Mesodermal cell (in vitro differentiated cells): ENCODE measurements at regions not wholly inside any gene's neighbourhood (a gene's known extent, or its start where the extent isn't known, plus 50 kb on each side); places are given as distances from the start of the nearest gene placed in this dataset.

Experiments
- H3K27ac ChIP-seq: 2 replicates; pipeline ENCODE4 v1.7.0; 2013; ENCODE audit warnings: mild to moderate bottlenecking, low read depth, low read length, moderate library complexity; ENCODE audit not compliant: severe bottlenecking
- H3K36me3 ChIP-seq: 2 replicates; pipeline ENCODE4 v1.7.1; 2013; ENCODE audit warnings: mild to moderate bottlenecking, low read length, moderate library complexity; ENCODE audit not compliant: control insufficient read depth, insufficient read depth
- H3K4me1 ChIP-seq: one replicate; pipeline ENCODE4 v1.7.1; 2013; ENCODE audit warnings: mild to moderate bottlenecking, low read length; ENCODE audit not compliant: insufficient read depth, control insufficient read depth, poor library complexity, severe bottlenecking
- H3K4me3 ChIP-seq: 2 replicates; pipeline ENCODE4 v1.7.0; 2013; ENCODE audit warnings: low read length, control low read depth, mild to moderate bottlenecking; ENCODE audit not compliant: insufficient read depth, poor library complexity, severe bottlenecking; ENCODE audit errors: extremely low read depth
- H3K9me3 ChIP-seq: 2 replicates; pipeline ENCODE4 v1.7.1; 2013; ENCODE audit warnings: mild to moderate bottlenecking, low read length, moderate library complexity; ENCODE audit not compliant: control insufficient read depth
- WGBS, 2 experiments: methylation state at CpG; one replicate each; pipeline ENCODE4 v1.1.5; 2013; ENCODE audit warnings: missing lambda C conversion rate in 2 of 2; ENCODE audit not compliant: insufficient coverage in 2 of 2; 5-methylcytosine and 5-hydroxymethylcytosine counted together

DNA sequence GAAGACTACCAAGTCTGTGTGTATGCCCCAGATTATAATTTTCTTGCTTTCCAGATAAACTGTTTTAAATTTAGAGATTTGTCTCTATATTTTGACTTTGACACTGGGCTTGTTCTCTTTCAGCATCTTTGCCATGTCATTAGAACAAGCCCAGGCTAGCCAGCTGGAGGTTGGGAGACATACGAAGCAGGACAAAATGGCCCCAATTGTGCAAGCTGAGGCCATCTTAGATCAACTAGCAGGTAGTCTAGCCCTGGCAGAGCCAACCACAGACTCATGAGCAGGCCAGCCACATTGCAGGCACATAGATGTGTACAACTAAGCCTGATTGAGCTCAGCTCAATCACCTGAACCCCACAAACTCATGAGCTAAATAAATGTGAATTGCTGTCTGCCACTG is 321.4 kb downstream of the ATP23 start:
- Histone ChIP-seq H3K9me3 (no peaks in the 10 kb centered on the region), H3K27ac (no peak overlapping the region), H3K36me3 (no peaks in the 10 kb centered on the region), H3K4me3 (no peak overlapping the region), H3K4me1 (no peaks in the 10 kb centered on the region)
- 100% methylated on average over 1 of the region's 1 CpG; no CpG with 5 or more reads in 1 of the 2 experiments for WGBS, 2 experiments

DNA sequence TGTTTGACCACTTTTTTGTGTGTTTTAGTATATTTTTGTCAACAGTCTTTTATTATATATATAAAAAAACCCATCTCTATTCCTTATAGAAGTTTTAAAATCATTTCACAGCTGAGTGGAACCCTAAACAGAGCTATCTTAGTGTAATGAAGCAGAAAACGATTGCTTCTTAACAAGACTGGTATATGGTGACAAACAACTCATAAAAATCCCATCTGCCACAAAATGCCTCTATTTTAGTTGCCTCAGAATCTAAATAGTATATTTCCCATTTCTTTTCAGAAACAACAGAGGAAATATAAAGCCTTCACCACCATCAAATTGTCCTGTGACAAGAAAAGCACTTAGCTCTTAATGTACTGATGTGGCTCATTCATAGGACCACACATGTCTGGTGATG is 322.4 kb downstream of the ATP23 start:
- Histone ChIP-seq H3K4me3 (no peak overlapping the region), H3K9me3 (no peaks in the 10 kb centered on the region), H3K4me1 (no peaks in the 10 kb centered on the region), H3K27ac (no peak overlapping the region), H3K36me3 (no peaks in the 10 kb centered on the region)
- 100% methylated on average over 1 of the region's 1 CpG; no CpG with 5 or more reads in 1 of the 2 experiments for WGBS, 2 experiments

DNA sequence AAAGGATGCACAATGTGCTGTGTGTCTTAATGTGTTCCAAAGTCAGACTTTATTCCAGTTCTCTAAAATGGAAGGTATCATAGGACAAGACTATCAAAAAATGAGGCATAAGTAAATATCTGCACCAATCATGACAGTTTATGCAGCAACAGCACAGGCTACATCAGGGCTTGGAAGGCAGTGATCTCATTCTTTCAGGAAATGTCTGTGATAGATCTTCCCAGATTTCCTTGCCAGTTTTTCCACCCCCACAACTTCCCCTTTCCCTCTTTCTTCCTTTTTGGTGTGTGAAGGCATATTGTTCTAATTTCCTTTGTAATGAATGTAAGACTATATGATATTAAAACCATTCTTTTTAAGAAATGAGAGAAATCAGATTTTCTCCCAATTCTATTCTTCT is 326.7 kb downstream of the ATP23 start:
- H3K9me3 ChIP-seq: no peaks in the 10 kb centered on the region
- no peaks in the 10 kb centered on the region for H3K4me1 ChIP-seq

GRCh38 chr12:58269476-58269875 is 328.1 kb downstream of the ATP23 start:
- WGBS, 2 experiments: 75 to 95% methylated on average over 1 to 2 of the region's 2 CpGs
- no peak overlapping the region for H3K4me3 ChIP-seq
- no peaks in the 10 kb centered on the region for H3K36me3 ChIP-seq
- no peak overlapping the region for H3K27ac ChIP-seq
- no peaks in the 10 kb centered on the region for H3K9me3 ChIP-seq
- H3K4me1 ChIP-seq: no peaks in the 10 kb centered on the region

More for the DNA sequence above, 326.7 kb downstream of the ATP23 start:
- Histone ChIP-seq H3K36me3 (no peaks in the 10 kb centered on the region), H3K4me3 (no peak overlapping the region), H3K27ac (no peak overlapping the region)

DNA sequence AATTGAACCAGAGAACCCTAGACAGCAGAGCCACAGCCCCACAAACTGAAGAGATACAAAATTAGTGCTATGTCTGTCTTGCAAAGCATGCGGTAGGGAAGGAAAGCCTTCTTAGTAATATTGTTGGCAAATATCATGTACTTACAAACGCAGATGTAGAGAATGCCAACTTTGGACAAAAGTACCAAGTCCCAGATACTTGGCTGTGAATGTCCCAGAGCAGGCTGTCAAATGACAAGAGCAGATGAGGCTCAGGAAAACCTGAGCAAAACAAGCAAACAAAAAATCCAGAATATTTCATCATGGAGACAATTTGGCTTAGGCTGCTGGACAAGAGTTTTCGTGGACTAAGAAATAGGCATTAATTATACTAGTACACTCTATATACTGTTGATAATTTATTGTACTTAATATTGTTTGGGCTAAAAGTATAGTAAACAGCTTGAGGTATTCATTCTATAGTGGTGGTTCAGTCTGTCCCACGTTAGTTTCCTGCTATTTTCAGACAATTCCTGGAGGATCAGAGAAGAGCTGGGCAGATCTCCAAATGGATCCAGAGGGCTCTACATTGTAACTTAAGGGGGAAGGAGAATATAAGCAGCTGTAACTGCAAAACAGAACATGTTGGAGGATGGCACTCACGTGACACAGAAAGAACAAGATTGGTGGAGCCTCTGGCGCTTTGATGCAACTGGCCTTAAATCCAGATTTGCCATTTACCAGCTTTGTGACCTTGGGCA is 329.8 kb downstream of the ATP23 start:
- H3K36me3 ChIP-seq: no peaks in the 10 kb centered on the region
- H3K9me3 ChIP-seq: peaks cover 2% of the 10 kb centered on the region
- no peak overlapping the region for H3K27ac ChIP-seq
- WGBS, 2 experiments: 81 to 89% methylated on average over 3 to 5 of the region's 6 CpGs
- no peaks in the 10 kb centered on the region for H3K4me1 ChIP-seq
- H3K4me3 ChIP-seq: no peak overlapping the region

GRCh38 chr12:58272461-58272860 is 331.1 kb downstream of the ATP23 start:
- no peaks in the 10 kb centered on the region for H3K36me3 ChIP-seq
- H3K27ac ChIP-seq: no peak overlapping the region
- peaks cover 11% of the 10 kb centered on the region for H3K9me3 ChIP-seq
- H3K4me3 ChIP-seq: no peak overlapping the region
- H3K4me1 ChIP-seq: no peaks in the 10 kb centered on the region
- 85 to 90% methylated on average over 1 to 2 of the region's 3 CpGs for WGBS, 2 experiments

DNA sequence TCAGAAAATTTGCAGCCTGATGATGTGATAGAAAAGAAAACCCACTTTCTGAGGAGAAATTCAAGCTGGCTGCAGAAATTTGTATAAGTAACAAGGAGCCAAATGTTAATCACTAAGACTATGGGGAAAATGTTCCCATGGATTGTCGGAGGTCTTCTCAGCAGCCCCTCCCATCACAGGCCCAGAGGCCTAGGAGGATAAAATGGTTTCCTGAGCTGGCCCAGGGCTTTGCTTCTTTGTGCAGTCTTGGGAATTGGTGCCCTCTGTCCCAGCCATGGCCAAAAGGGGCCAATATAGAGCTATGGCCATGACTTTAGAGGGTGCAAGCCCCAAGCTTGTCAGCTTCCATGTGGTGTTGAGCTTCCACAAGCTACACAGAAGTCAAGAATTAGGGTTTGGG is 335.9 kb downstream of the ATP23 start:
- no peak overlapping the region for H3K4me3 ChIP-seq
- H3K9me3 ChIP-seq: peaks cover 28% of the 10 kb centered on the region
- no peaks in the 10 kb centered on the region for H3K4me1 ChIP-seq
- no peaks in the 10 kb centered on the region for H3K36me3 ChIP-seq
- 83% methylated on average over 1 of the region's 1 CpG; no CpG with 5 or more reads in 1 of the 2 experiments for WGBS, 2 experiments
- no peak overlapping the region for H3K27ac ChIP-seq

GRCh38 chr12:58283553-58283952 is 342.2 kb downstream of the ATP23 start:
- Histone ChIP-seq H3K4me3 (no peak overlapping the region), H3K36me3 (no peaks in the 10 kb centered on the region), H3K9me3 (peaks cover 7% of the 10 kb centered on the region), H3K4me1 (peaks cover 6% of the 10 kb centered on the region), H3K27ac (no peak overlapping the region)
- WGBS, 2 experiments: 86 to 100% methylated on average over 1 of the region's 1 CpG

GRCh38 chr12:58285551-58285950 is 344.2 kb downstream of the ATP23 start:
- H3K4me1 ChIP-seq: peaks cover 6% of the 10 kb centered on the region
- H3K27ac ChIP-seq: no peak overlapping the region
- H3K9me3 ChIP-seq: peaks cover 4% of the 10 kb centered on the region
- no peak overlapping the region for H3K4me3 ChIP-seq
- no peaks in the 10 kb centered on the region for H3K36me3 ChIP-seq
- 0% methylated on average over 1 to 2 of the region's 5 CpGs for WGBS, 2 experiments

DNA sequence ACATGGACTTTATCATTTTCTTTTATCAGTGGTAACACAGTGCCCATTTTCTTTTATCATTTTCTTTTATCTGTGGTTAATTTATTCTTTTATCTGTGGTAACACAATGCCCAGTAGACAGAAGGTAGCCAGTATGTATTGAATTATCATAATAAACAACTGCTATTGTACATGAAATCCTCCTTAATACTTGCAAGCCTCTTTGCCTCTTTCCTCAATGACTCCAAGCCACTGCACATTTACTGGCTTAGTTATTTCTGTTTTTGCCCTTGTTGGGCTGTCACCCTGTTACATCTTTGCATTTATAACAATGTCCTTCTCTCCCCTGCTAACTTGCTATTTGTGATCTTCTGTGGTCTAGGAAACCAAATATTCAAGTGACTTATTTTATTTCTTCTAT is 345.0 kb downstream of the ATP23 start:
- H3K4me3 ChIP-seq: no peak overlapping the region
- H3K4me1 ChIP-seq: peaks cover 6% of the 10 kb centered on the region
- H3K9me3 ChIP-seq: no peaks in the 10 kb centered on the region
- H3K27ac ChIP-seq: no peak overlapping the region
- H3K36me3 ChIP-seq: no peaks in the 10 kb centered on the region

- WGBS, 2 experiments: 87 to 100% methylated on average over 1 to 3 of the region's 6 CpGs
- Histone ChIP-seq H3K27ac (no peak overlapping the region), H3K4me3 (no peak overlapping the region), H3K4me1 (peaks cover 6% of the 10 kb centered on the region), H3K9me3 (no peaks in the 10 kb centered on the region), H3K36me3 (no peaks in the 10 kb centered on the region)
Observed at GRCh38 chr12:58288190-58288589, 346.8 kb downstream of the ATP23 start.
